HCT116 (cell line): ENCODE measurements at regions not wholly inside any gene's neighbourhood (a gene's known extent, or its start where the extent isn't known, plus 50 kb on each side); places are given as distances from the start of the nearest gene placed in this dataset.

Experiments
- ATAC-seq: fragments of 200-7000 bp; cut with Tn5 transposase; 2 replicates; pipeline ENCODE4 v1.9.1; 2020; ENCODE audit warnings: mild to moderate bottlenecking, moderate library complexity
- BruUV-seq: library from RNA; stranded (reverse); fragments of 400-500 nt; replicated peaks from 2 replicates; lab custom pipeline; 2021; lab: Mats Ljungman, UMichigan
- CTCF ChIA-PET: fragments of 300-600 bp; sonication (Branson Sonifier 250); formaldehyde crosslinking; loops from one replicate; lab custom pipeline; 2021; ENCODE audit warnings: antibody characterized with exemption; lab: Charles Lee
- POLR2A ChIA-PET: fragments of 300-600, 350-600 bp; sonication (Branson Sonifier 250); formaldehyde crosslinking; loops from one replicate; lab custom pipeline; 2021; ENCODE audit warnings: antibody characterized with exemption; lab: Charles Lee
- RAD21 ChIA-PET, 2 experiments: fragments of 300-600 bp; sonication (Branson Sonifier 250); formaldehyde crosslinking; loops; one replicate each; lab custom pipeline; 2023; ENCODE audit warnings: low total read pairs in 2 of 2; ENCODE audit not compliant: uncharacterized antibody in 2 of 2, unreplicated experiment in 2 of 2, low non-redundant PET in 1 of 2; lab: Charles Lee
- DNase-seq: peaks from one replicate; pipeline ENCODE4 v3.0.0-alpha.2; 2010; ENCODE audit warnings: low read depth, low spot score
- H2AFZ ChIP-seq: fragments of 200-600 bp; shearing (Covaris generic), sonication (generic); 2 replicates; pipeline ENCODE4 v1.6.1; 2017; ENCODE audit warnings: low read depth, mixed run types, mixed read lengths, antibody characterized with exemption, low read length; ENCODE audit not compliant: poor library complexity, severe bottlenecking
- H3K27ac ChIP-seq: 2 replicates; pipeline ENCODE4 v1.5.1; 2012; ENCODE audit warnings: low read depth, low read length
- H3K27me3 ChIP-seq: fragments of 200-600 bp; sonication (generic); 2 replicates; pipeline ENCODE4 v1.6.1; 2016; ENCODE audit warnings: mixed run types, low read length, mixed read lengths; ENCODE audit not compliant: insufficient read depth
- H3K36me3 ChIP-seq, 2 experiments: fragments of 200-500 bp in 1 of 2; fragments of 200-600 bp in 1 of 2; sonication (Bioruptor generic) in 1 of 2; sonication (generic) in 1 of 2; 2 replicates each; pipeline versions ENCODE4 v1.5.1 to v1.6.1; 2014 to 2016; ENCODE audit warnings: low read length in 2 of 2, inconsistent platforms in 1 of 2, mixed read lengths in 1 of 2, mixed run types in 1 of 2; ENCODE audit not compliant: insufficient read depth in 2 of 2, control insufficient read depth in 1 of 2
- H3K4me1 ChIP-seq, 2 experiments: fragments of 200-600 bp in 1 of 2; sonication (generic) in 1 of 2; 2 replicates each; pipeline versions ENCODE4 v1.5.1 to v1.6.1; 2012 to 2017; ENCODE audit warnings: low read length in 2 of 2, inconsistent platforms in 1 of 2, mild to moderate bottlenecking in 1 of 2, mixed read lengths in 1 of 2, mixed run types in 1 of 2, moderate library complexity in 1 of 2; ENCODE audit not compliant: insufficient read depth in 2 of 2, control insufficient read depth in 1 of 2
- H3K4me2 ChIP-seq: fragments of 200-600 bp; sonication (generic); 2 replicates; pipeline ENCODE4 v1.6.1; 2017; ENCODE audit warnings: mixed run types, low read length, mixed read lengths
- H3K4me3 ChIP-seq, 2 experiments: fragments of 200-600 bp in 1 of 2; sonication (generic) in 1 of 2; replicated peaks in 1 of 2; 2 replicates each; pipeline ENCODE4 v1.5.1; 2011 to 2016; ENCODE audit warnings: low read length in 2 of 2, control low read depth in 1 of 2, low read depth in 1 of 2, mild to moderate bottlenecking in 1 of 2, mixed read lengths in 1 of 2, mixed run types in 1 of 2
- H3K79me2 ChIP-seq: fragments of 200-600 bp; sonication (generic); 2 replicates; pipeline ENCODE4 v1.6.1; 2017; ENCODE audit warnings: mild to moderate bottlenecking, mixed run types, low read length, moderate library complexity, mixed read lengths; ENCODE audit not compliant: insufficient read depth
- H3K9ac ChIP-seq: fragments of 200-600 bp; sonication (generic); 2 replicates; pipeline ENCODE4 v1.6.1; 2016; ENCODE audit warnings: low read length, mixed read lengths
- H3K9me2 ChIP-seq: fragments of 200-600 bp; sonication (generic), shearing (Covaris generic); 2 replicates; pipeline ENCODE4 v1.6.1; 2017; ENCODE audit warnings: mixed run types, mild to moderate bottlenecking, moderate library complexity; ENCODE audit not compliant: insufficient read depth
- H3K9me3 ChIP-seq, 2 experiments: fragments of 200-500 bp in 1 of 2; fragments of 200-600 bp in 1 of 2; sonication (Bioruptor generic) in 1 of 2; sonication (generic) in 1 of 2; 2 replicates each; pipeline ENCODE4 v1.6.1; 2014 to 2017; ENCODE audit warnings: low read length in 2 of 2, mixed read lengths in 2 of 2, inconsistent platforms in 1 of 2, low read depth in 1 of 2, mild to moderate bottlenecking in 1 of 2, mixed run types in 1 of 2, moderate library complexity in 1 of 2; ENCODE audit not compliant: control insufficient read depth in 1 of 2, insufficient read depth in 1 of 2
- H4K20me1 ChIP-seq: fragments of 200-600 bp; sonication (generic), shearing (Covaris generic); 2 replicates; pipeline ENCODE4 v1.6.1; 2017; ENCODE audit warnings: mixed run types, mild to moderate bottlenecking, moderate library complexity; ENCODE audit not compliant: insufficient read depth
- ATF3 ChIP-seq: IDR thresholded peaks from 2 replicates; pipeline ENCODE4 v1.6.1; 2012
- CBX3 ChIP-seq: IDR thresholded peaks from 2 replicates; pipeline ENCODE4 v1.6.1; 2012; ENCODE audit warnings: low read depth
- CEBPB ChIP-seq: IDR thresholded peaks from 2 replicates; pipeline ENCODE4 v1.6.1; 2012; ENCODE audit warnings: low read depth
- CTCF ChIP-seq, 3 experiments: fragments of 200-600 bp in 1 of 3; sonication (generic) in 1 of 3; IDR thresholded peaks in 2 of 3; conservative IDR thresholded peaks in 1 of 3; 2 replicates each; pipeline ENCODE4 v1.5.1; 2012 to 2017; ENCODE audit warnings: low read depth in 2 of 3, low read length in 2 of 3, antibody characterized with exemption in 1 of 3, borderline replicate concordance in 1 of 3, control low read depth in 1 of 3, mild to moderate bottlenecking in 1 of 3, mixed read lengths in 1 of 3, mixed run types in 1 of 3, moderate library complexity in 1 of 3; ENCODE audit not compliant: insufficient read depth in 1 of 3
- EGR1 ChIP-seq: IDR thresholded peaks from 2 replicates; pipeline ENCODE4 v1.6.1; 2012; ENCODE audit warnings: low read depth
- ELF1 ChIP-seq: IDR thresholded peaks from 2 replicates; pipeline ENCODE4 v1.6.1; 2012; ENCODE audit warnings: low read depth, borderline replicate concordance
- EZH2 ChIP-seq: fragments of 200-600 bp; sonication (generic); IDR thresholded peaks from 2 replicates; pipeline ENCODE4 v1.6.1; 2017; ENCODE audit warnings: antibody characterized with exemption, mixed run types
- EZH2phosphoT487 ChIP-seq: fragments of 200-600 bp; IDR thresholded peaks from 2 replicates; pipeline ENCODE4 v1.6.1; 2018; ENCODE audit warnings: antibody characterized with exemption, borderline replicate concordance
- FOSL1 ChIP-seq: IDR thresholded peaks from 2 replicates; pipeline ENCODE4 v1.6.1; 2012; ENCODE audit warnings: low read depth
- POLR2A ChIP-seq: IDR thresholded peaks from 2 replicates; pipeline ENCODE4 v1.7.0; 2011; ENCODE audit warnings: borderline replicate concordance; ENCODE audit not compliant: insufficient read depth, insufficient read length; ENCODE audit errors: extremely low read depth
- POLR2AphosphoS5 ChIP-seq: IDR thresholded peaks from 2 replicates; pipeline ENCODE4 v1.6.1; 2011; ENCODE audit warnings: mild to moderate bottlenecking, low read depth, low read length, moderate library complexity
- REST ChIP-seq: IDR thresholded peaks from 2 replicates; pipeline ENCODE4 v1.6.1; 2012; ENCODE audit warnings: low read depth
- SIN3A ChIP-seq: IDR thresholded peaks from 2 replicates; pipeline ENCODE4 v1.6.1; 2012; ENCODE audit warnings: low read depth
- SP1 ChIP-seq: IDR thresholded peaks from 2 replicates; pipeline ENCODE4 v1.6.1; 2012; ENCODE audit warnings: low read depth
- SRF ChIP-seq: IDR thresholded peaks from 2 replicates; pipeline ENCODE4 v1.6.1; 2012; ENCODE audit warnings: low read depth
- TCF7L2 ChIP-seq: IDR thresholded peaks from 2 replicates; pipeline ENCODE4 v1.7.0; 2011; ENCODE audit warnings: borderline replicate concordance, inconsistent platforms; ENCODE audit not compliant: insufficient read depth, insufficient read length; ENCODE audit errors: extremely low read depth
- YY1 ChIP-seq: IDR thresholded peaks from 2 replicates; pipeline ENCODE4 v1.6.1; 2011; ENCODE audit warnings: low read length, low read depth, moderate library complexity, mild to moderate bottlenecking; ENCODE audit not compliant: insufficient replicate concordance; ENCODE audit errors: extremely low read depth
- ZBTB33 ChIP-seq: IDR thresholded peaks from 2 replicates; pipeline ENCODE4 v1.6.1; 2011; ENCODE audit warnings: mild to moderate bottlenecking, low read length, moderate library complexity; ENCODE audit not compliant: insufficient replicate concordance; ENCODE audit errors: extremely low read depth
- ZFX ChIP-seq: fragments of 450-650 bp; IDR thresholded peaks from 2 replicates; pipeline ENCODE4 v1.6.1; 2017
- ZNF274 ChIP-seq: fragments of 200-500 bp; sonication (Bioruptor generic); IDR thresholded peaks from 2 replicates; pipeline ENCODE4 v1.6.1; 2014; ENCODE audit warnings: mild to moderate bottlenecking, low read depth, low read length, inconsistent platforms
- intact Hi-C: fragments of 100-400 bp; cut with micrococcal nuclease; formaldehyde crosslinking; loops from 2 replicates; pipeline ENCODE4 v1.10.0; 2022

GRCh38 chr20:6838181-6838826 lies 70.8 kb downstream of the BMP2 start:
- peaks cover 0 to 9% of the 10 kb centered on the region in 2 experiments; a peak in 1 of 4 replicates for H3K9me3 ChIP-seq
- H3K9me2 ChIP-seq, result no peaks in the 10 kb centered on the region
- H3K27ac ChIP-seq, result no peak overlapping the region
- no peaks in the 10 kb centered on the region for H3K79me2 ChIP-seq
- H2AFZ ChIP-seq, result no peak overlapping the region
- no peaks in the 10 kb centered on the region for H3K36me3 ChIP-seq
- no peak overlapping the region for H3K9ac ChIP-seq
- no peaks in the 10 kb centered on the region for H3K4me1 ChIP-seq
- intact Hi-C loops, result no loop called here
- POLR2A ChIA-PET, result no interaction called here
- RAD21 ChIA-PET, result no interaction called here
- ATAC-seq (no peak), DNase-seq (no peak)
- H4K20me1 ChIP-seq, result no peaks in the 10 kb centered on the region
- H3K27me3 ChIP-seq, result no peaks in the 10 kb centered on the region
- TF ChIP-seq YY1, result no peak
- no peak for TF ChIP-seq ZFX
- TF ChIP-seq SP1, result no peak
- no peak for TF ChIP-seq SRF
- TF ChIP-seq CBX3, result no peak
- no peak for TF ChIP-seq EZH2phosphoT487
- no peak for TF ChIP-seq EGR1
- no peak for TF ChIP-seq ZBTB33
- no peak for TF ChIP-seq POLR2AphosphoS5
- TF ChIP-seq ZNF274, result no peak
- TF ChIP-seq REST, result no peak
- TF ChIP-seq CEBPB, result no peak
- no peak for TF ChIP-seq CTCF (IDR thresholded peaks at IDR 0.05 in 2 of 3, conservative IDR thresholded peaks at IDR 0.05 in 1 of 3; ENCODE audit: borderline replicate concordance in 1 of 3, insufficient read depth in 1 of 3, low read depth in 2 of 3, low read length in 2 of 3)
- no peak for TF ChIP-seq ATF3
- TF ChIP-seq EZH2, result no peak
- no peak for TF ChIP-seq SIN3A
- TF ChIP-seq TCF7L2, result no peak
- TF ChIP-seq POLR2A, result no peak
- TF ChIP-seq ELF1, result no peak
- no peak for TF ChIP-seq FOSL1
- no peak overlapping the region for H3K4me3 ChIP-seq
- BruUV-seq, result no TSS peak
- CTCF ChIA-PET, result no interaction called here
- H3K4me2 ChIP-seq, result no peak overlapping the region
